DND-41 (cell line): ENCODE measurements at regions not wholly inside any gene's neighbourhood (a gene's known extent, or its start where the extent isn't known, plus 50 kb on each side); places are given as distances from the start of the nearest gene placed in this dataset.

Source experiments
- ATAC-seq: fragments of 200-7000 bp; cut with Tn5 transposase; 3 replicates; pipeline ENCODE4 v1.9.1; 2021; ENCODE audit warnings: low read depth; ENCODE audit not compliant: insufficient read depth
- DNase-seq: peaks from one replicate; pipeline ENCODE4 v3.0.0-alpha.2; 2020
- H2AFZ ChIP-seq: 2 replicates; pipeline ENCODE4 v1.6.0; 2012; ENCODE audit warnings: low read depth, low read length
- H3K27ac ChIP-seq: 2 replicates; pipeline ENCODE4 v1.5.1; 2012; ENCODE audit warnings: low read length, inconsistent platforms
- H3K27me3 ChIP-seq: fragments of 200-600 bp; sonication (generic); 2 replicates; pipeline ENCODE4 v1.6.0; 2012; ENCODE audit warnings: low read length, mild to moderate bottlenecking, inconsistent platforms; ENCODE audit not compliant: insufficient read depth, poor library complexity
- H3K36me3 ChIP-seq: 2 replicates; pipeline ENCODE4 v1.5.1; 2012; ENCODE audit warnings: low read length, inconsistent platforms; ENCODE audit not compliant: insufficient read depth
- H3K4me1 ChIP-seq: 2 replicates; pipeline ENCODE4 v1.5.1; 2012; ENCODE audit warnings: mild to moderate bottlenecking, low read length; ENCODE audit not compliant: insufficient read depth
- H3K4me2 ChIP-seq: 2 replicates; pipeline ENCODE4 v1.6.0; 2012; ENCODE audit warnings: mild to moderate bottlenecking, moderate library complexity, low read length, inconsistent platforms; ENCODE audit not compliant: insufficient read depth
- H3K4me3 ChIP-seq, 2 experiments: fragments of 200-600 bp in 1 of 2; shearing (Covaris generic) in 1 of 2; 2 replicates each; pipeline ENCODE4 v1.5.1; 2012 to 2016; ENCODE audit warnings: inconsistent platforms in 2 of 2, low read length in 2 of 2, mild to moderate bottlenecking in 2 of 2, low read depth in 1 of 2, moderate library complexity in 1 of 2
- H3K79me2 ChIP-seq: 2 replicates; pipeline ENCODE4 v1.6.0; 2012; ENCODE audit warnings: low read length, inconsistent platforms; ENCODE audit not compliant: insufficient read depth
- H3K9ac ChIP-seq: 2 replicates; pipeline ENCODE4 v1.6.0; 2012; ENCODE audit warnings: low read depth, mild to moderate bottlenecking, inconsistent platforms, low read length, moderate library complexity
- H3K9me3 ChIP-seq: 2 replicates; pipeline ENCODE4 v1.5.1; 2012; ENCODE audit warnings: low read length, moderate library complexity, mild to moderate bottlenecking, inconsistent platforms; ENCODE audit not compliant: insufficient read depth, severe bottlenecking
- H4K20me1 ChIP-seq: 2 replicates; pipeline ENCODE4 v1.6.0; 2012; ENCODE audit warnings: low read length; ENCODE audit not compliant: insufficient read depth
- EZH2 ChIP-seq: IDR thresholded peaks from 3 replicates; pipeline ENCODE4 v1.6.1; 2012; ENCODE audit warnings: borderline replicate concordance, low read depth, mild to moderate bottlenecking, moderate library complexity, low read length, inconsistent platforms; ENCODE audit not compliant: severe bottlenecking
- TF ChIP-seq, protein P1 (sequence below): IDR thresholded peaks from 2 replicates; pipeline ENCODE4 v1.5.1; 2012; ENCODE audit warnings: borderline replicate concordance, low read length, moderate library complexity, mild to moderate bottlenecking; ENCODE audit not compliant: poor library complexity, severe bottlenecking; ENCODE audit errors: extremely low read depth

DNA sequence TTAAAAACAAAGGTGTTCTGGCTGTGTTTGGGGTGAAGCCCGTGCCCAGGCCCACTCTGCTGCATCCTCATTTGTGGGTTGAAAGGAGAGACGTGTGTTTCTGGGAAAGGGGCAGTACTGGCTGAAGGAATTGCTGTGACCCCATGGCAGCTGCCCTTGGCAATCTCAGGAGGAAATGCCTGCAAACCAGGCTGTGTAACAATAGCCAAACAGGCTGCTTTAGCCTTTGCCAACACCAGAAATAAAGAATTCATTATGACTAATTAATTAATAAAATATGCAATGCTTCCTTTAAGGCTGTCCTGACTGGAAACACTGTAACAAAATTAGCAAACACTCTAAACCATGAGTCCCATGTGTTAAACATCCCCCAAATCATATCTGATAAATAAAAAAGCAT lies 53.0 kb upstream of the KRR1 start:
- Histone ChIP-seq H3K4me3 (no peak overlapping the region), H3K4me2 (no peak overlapping the region), H3K79me2 (no peaks in the 10 kb centered on the region), H3K36me3 (no peaks in the 10 kb centered on the region), H3K4me1 (peaks cover 6% of the 10 kb centered on the region), H3K9me3 (no peaks in the 10 kb centered on the region), H3K27ac (no peak overlapping the region), H4K20me1 (no peaks in the 10 kb centered on the region), H3K9ac (no peak overlapping the region), H3K27me3 (no peaks in the 10 kb centered on the region), H2AFZ (no peak overlapping the region)
- ATAC-seq (no peak), DNase-seq (no peak)
- no peak for TF ChIP-seq EZH2
- TF ChIP-seq, protein P1, sequence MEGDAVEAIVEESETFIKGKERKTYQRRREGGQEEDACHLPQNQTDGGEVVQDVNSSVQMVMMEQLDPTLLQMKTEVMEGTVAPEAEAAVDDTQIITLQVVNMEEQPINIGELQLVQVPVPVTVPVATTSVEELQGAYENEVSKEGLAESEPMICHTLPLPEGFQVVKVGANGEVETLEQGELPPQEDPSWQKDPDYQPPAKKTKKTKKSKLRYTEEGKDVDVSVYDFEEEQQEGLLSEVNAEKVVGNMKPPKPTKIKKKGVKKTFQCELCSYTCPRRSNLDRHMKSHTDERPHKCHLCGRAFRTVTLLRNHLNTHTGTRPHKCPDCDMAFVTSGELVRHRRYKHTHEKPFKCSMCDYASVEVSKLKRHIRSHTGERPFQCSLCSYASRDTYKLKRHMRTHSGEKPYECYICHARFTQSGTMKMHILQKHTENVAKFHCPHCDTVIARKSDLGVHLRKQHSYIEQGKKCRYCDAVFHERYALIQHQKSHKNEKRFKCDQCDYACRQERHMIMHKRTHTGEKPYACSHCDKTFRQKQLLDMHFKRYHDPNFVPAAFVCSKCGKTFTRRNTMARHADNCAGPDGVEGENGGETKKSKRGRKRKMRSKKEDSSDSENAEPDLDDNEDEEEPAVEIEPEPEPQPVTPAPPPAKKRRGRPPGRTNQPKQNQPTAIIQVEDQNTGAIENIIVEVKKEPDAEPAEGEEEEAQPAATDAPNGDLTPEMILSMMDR = no peak

GRCh38 chr12:75563351-75563750 lies 51.9 kb upstream of the KRR1 start:
- Histone ChIP-seq H3K27me3 (no peaks in the 10 kb centered on the region), H3K79me2 (no peaks in the 10 kb centered on the region), H4K20me1 (no peaks in the 10 kb centered on the region), H3K9me3 (no peaks in the 10 kb centered on the region), H3K4me3 (no peak overlapping the region), H2AFZ (no peak overlapping the region), H3K27ac (no peak overlapping the region), H3K36me3 (no peaks in the 10 kb centered on the region), H3K4me1 (peaks cover 6% of the 10 kb centered on the region), H3K4me2 (no peak overlapping the region), H3K9ac (no peak overlapping the region)
- no peak for DNase-seq
- no peak for ATAC-seq
- no peak for TF ChIP-seq EZH2
- TF ChIP-seq, protein P1 = no peak

DNA sequence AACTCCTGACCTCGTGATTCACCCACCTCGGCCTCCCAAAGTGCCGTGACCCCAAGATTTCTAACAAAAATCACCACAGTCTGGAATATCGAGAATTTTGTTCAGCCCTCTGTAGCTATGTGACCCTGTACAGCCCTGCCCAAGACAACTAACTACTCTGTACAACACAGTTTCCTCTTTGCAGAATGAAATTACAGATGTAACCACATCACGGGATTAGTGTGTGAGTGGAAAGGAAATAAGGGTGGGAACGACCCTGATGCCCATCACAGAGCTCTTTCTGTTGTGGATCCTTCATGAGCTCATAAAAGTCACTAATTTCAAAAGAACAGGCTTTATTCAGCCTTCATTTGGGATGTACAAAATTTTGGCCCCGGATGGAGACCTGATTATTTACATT lies 50.5 kb upstream of the KRR1 start:
- Histone ChIP-seq H3K79me2 (no peaks in the 10 kb centered on the region), H3K4me2 (no peak overlapping the region), H3K27me3 (no peaks in the 10 kb centered on the region), H3K4me1 (peaks cover 6% of the 10 kb centered on the region), H3K9ac (no peak overlapping the region), H3K4me3 (no peak overlapping the region), H4K20me1 (no peaks in the 10 kb centered on the region), H3K36me3 (no peaks in the 10 kb centered on the region), H3K27ac (no peak overlapping the region), H3K9me3 (no peaks in the 10 kb centered on the region), H2AFZ (no peak overlapping the region)
- DNase-seq (peak; percentile 29), ATAC-seq (peak; percentile 95)
- no peak for TF ChIP-seq EZH2
- TF ChIP-seq, protein P1 = no peak
